Ascending aorta (tissue), 2 donors: ENCODE measurements at regions not wholly inside any gene's neighbourhood (a gene's known extent, or its start where the extent isn't known, plus 50 kb on each side); places are given as distances from the start of the nearest gene placed in this dataset.

Source experiments
- DNase-seq, 2 donors: peaks; one replicate each; pipeline ENCODE4 v3.0.0-alpha.2; 2019; ENCODE audit warnings: low spot score in 2 of 2
- H3K27ac ChIP-seq, 2 donors: fragments of 200-600 bp; sonication (generic); one replicate each; pipeline ENCODE4 v1.5.1; 2016 to 2017; ENCODE audit warnings: mild to moderate bottlenecking in 1 of 2
- H3K27me3 ChIP-seq: fragments of 200-600 bp; sonication (generic); one replicate; pipeline ENCODE4 v1.5.1; 2017
- H3K36me3 ChIP-seq, 2 donors: fragments of 200-600 bp; sonication (generic); one replicate each; pipeline ENCODE4 v1.5.1; 2016
- H3K4me1 ChIP-seq, 2 donors: fragments of 200-600 bp; sonication (generic); one replicate each; pipeline ENCODE4 v1.5.1; 2016 to 2017; ENCODE audit warnings: mild to moderate bottlenecking in 1 of 2
- H3K4me3 ChIP-seq, 2 donors: fragments of 200-600 bp; sonication (generic); one replicate each; pipeline ENCODE4 v1.5.1; 2016 to 2017; ENCODE audit warnings: mild to moderate bottlenecking in 1 of 2
- H3K9me3 ChIP-seq, 2 donors: fragments of 200-600 bp; sonication (generic); one replicate each; pipeline ENCODE4 v1.5.1; 2016
- CTCF ChIP-seq, 3 experiments: fragments of 200-600 bp in 2 of 3; fragments of 450-650 bp in 1 of 3; sonication (generic) in 2 of 3; IDR thresholded peaks; one replicate each; pipeline ENCODE4 v1.5.1; 2016 to 2019; ENCODE audit warnings: antibody characterized with exemption in 3 of 3, mild to moderate bottlenecking in 1 of 3, moderate library complexity in 1 of 3
- intact Hi-C: fragments of 100-400 bp; cut with DNase I; formaldehyde crosslinking; loops from one replicate; pipeline ENCODE4 v1.15.1; 2023

- DNase-seq, result no peak
- H3K4me1 ChIP-seq, result no peaks in the 10 kb centered on the region
- peaks cover 0 to 7% of the 10 kb centered on the region in 2 donors for H3K9me3 ChIP-seq
- no peaks in the 10 kb centered on the region for H3K27me3 ChIP-seq
- no peak for TF ChIP-seq CTCF (IDR thresholded peaks at IDR 0.05)
- no peak overlapping the region for H3K27ac ChIP-seq
- H3K4me3 ChIP-seq, result no peak overlapping the region
- H3K36me3 ChIP-seq, result no peaks in the 10 kb centered on the region
- intact Hi-C loops, result no loop called here
Observed at GRCh38 chr10:28155726-28156125, 147.1 kb downstream of the MPP7 start.

- no peak overlapping the region for H3K27ac ChIP-seq
- no peak for TF ChIP-seq CTCF (IDR thresholded peaks at IDR 0.05)
- intact Hi-C loops, result no loop called here
- H3K36me3 ChIP-seq, result no peaks in the 10 kb centered on the region
- no peak for DNase-seq
- H3K4me1 ChIP-seq, result no peaks in the 10 kb centered on the region
- H3K9me3 ChIP-seq, result no peaks in the 10 kb centered on the region
- H3K4me3 ChIP-seq, result no peak overlapping the region
- no peaks in the 10 kb centered on the region for H3K27me3 ChIP-seq
Observed at GRCh38 chr10:28151636-28152035, 151.2 kb downstream of the MPP7 start.

- Histone ChIP-seq H3K4me1 (no peaks in the 10 kb centered on the region), H3K4me3 (no peak overlapping the region), H3K9me3 (no peaks in the 10 kb centered on the region), H3K36me3 (no peaks in the 10 kb centered on the region), H3K27me3 (no peaks in the 10 kb centered on the region), H3K27ac (no peak overlapping the region)
- DNase-seq, result no peak
- TF ChIP-seq CTCF (IDR thresholded peaks at IDR 0.05), result no peak
- intact Hi-C loops, result no loop called here
Observed at GRCh38 chr10:28149746-28150145, 150.9 kb upstream of the ODAD2 start.

GRCh38 chr10:28147706-28148105, 148.8 kb upstream of the ODAD2 start:
- intact Hi-C loops, result no loop called here
- H3K4me3 ChIP-seq, result no peak overlapping the region
- DNase-seq, result no peak
- no peaks in the 10 kb centered on the region for H3K36me3 ChIP-seq
- no peak overlapping the region for H3K27ac ChIP-seq
- no peaks in the 10 kb centered on the region for H3K9me3 ChIP-seq
- H3K27me3 ChIP-seq, result no peaks in the 10 kb centered on the region
- TF ChIP-seq CTCF (IDR thresholded peaks at IDR 0.05), result no peak
- no peaks in the 10 kb centered on the region for H3K4me1 ChIP-seq

GRCh38 chr10:28139138-28139537, 140.3 kb upstream of the ODAD2 start:
- no peak for TF ChIP-seq CTCF (IDR thresholded peaks at IDR 0.05)
- H3K36me3 ChIP-seq, result no peaks in the 10 kb centered on the region
- intact Hi-C loops, result no loop called here

More at GRCh38 chr10:28139138-28139537, 140.3 kb upstream of the ODAD2 start:
- no peak for DNase-seq
- Histone ChIP-seq H3K27ac (peak overlapping the region; percentile 7 to 22), H3K4me1 (peaks cover 0 to 8% of the 10 kb centered on the region in 2 donors), H3K4me3 (no peak overlapping the region), H3K27me3 (no peaks in the 10 kb centered on the region), H3K9me3 (peaks cover 0 to 14% of the 10 kb centered on the region in 2 donors)
